Right lobe of liver (tissue), 6 donors: ENCODE measurements at regions not wholly inside any gene's neighbourhood (a gene's known extent, or its start where the extent isn't known, plus 50 kb on each side); places are given as distances from the start of the nearest gene placed in this dataset.
"Not testable (repeated sequence)": the region's sequence is repeated elsewhere in the genome, so short reads cannot be mapped to it uniquely, and the experiment has no call there.

Source experiments
- ATAC-seq, 4 donors: fragments of 200-7000 bp; cut with Tn5 transposase; one replicate each; pipeline ENCODE4 v1.9.1; 2020; ENCODE audit warnings: mild to moderate bottlenecking in 4 of 4, moderate library complexity in 4 of 4
- DNase-seq, 3 donors: peaks; one replicate each; pipeline ENCODE4 v3.0.0-alpha.2; 2020
- H3K27ac ChIP-seq, 3 donors: fragments of 200-600 bp; one replicate each; pipeline ENCODE4 v1.8.0; 2022
- H3K27me3 ChIP-seq, 2 donors: fragments of 200-600 bp; one replicate each; pipeline ENCODE4 v1.8.0; 2022
- H3K36me3 ChIP-seq, 4 donors: fragments of 200-600 bp; sonication (generic) in 1 of 4; one replicate each; pipeline versions ENCODE4 v1.5.1 to v1.8.0; 2017 to 2022; ENCODE audit warnings: control low read depth in 1 of 4
- H3K4me1 ChIP-seq, 4 donors: fragments of 200-600 bp; sonication (generic) in 1 of 4; one replicate each; pipeline versions ENCODE4 v1.5.1 to v1.8.0; 2017 to 2022; ENCODE audit warnings: control low read depth in 1 of 4
- H3K4me3 ChIP-seq, 3 donors: fragments of 200-600 bp; one replicate each; pipeline ENCODE4 v1.8.0; 2022
- H3K9me3 ChIP-seq, 4 donors: fragments of 200-600 bp; sonication (generic) in 1 of 4; one replicate each; pipeline versions ENCODE4 v1.5.1 to v1.8.0; 2017 to 2022; ENCODE audit warnings: control low read depth in 1 of 4
- POLR2A ChIP-seq: fragments of 450-650 bp; IDR thresholded peaks from one replicate; pipeline ENCODE4 v1.6.1; 2017; ENCODE audit warnings: antibody characterized with exemption, mild to moderate bottlenecking
- WGBS: methylation state at CpG from one replicate; pipeline ENCODE4 v1.1.6; 2018; ENCODE audit warnings: low coverage, low lambda C conversion rate; ENCODE audit not compliant: insufficient coverage; ENCODE audit errors: missing lambda C conversion rate; 5-methylcytosine and 5-hydroxymethylcytosine counted together
- intact Hi-C, 2 donors: fragments of 100-400 bp; cut with DNase I; formaldehyde crosslinking; loops; one replicate each; pipeline versions ENCODE4 v1.11.2 to v1.14.1; 2022
- TF ChIP-seq, protein P1 (sequence below), 4 donors: fragments of 200-600 bp in 3 of 4; fragments of 450-650 bp in 1 of 4; IDR thresholded peaks; one replicate each; pipeline versions ENCODE4 v1.5.1 to v1.8.0; 2016 to 2022; ENCODE audit warnings: antibody characterized with exemption in 4 of 4, mild to moderate bottlenecking in 2 of 4
- donor health status: DM: no; HTN: yes; CAD: no.
- donor health status: DM: no; HTN: no; CAD: no.
- donor health status: DM: no; HTN: no; CAD: no.
- donor health status: DM: no; HTN: yes; CAD: no.
- donor health status: DM: no; HTN: yes; CAD: no.

- ATAC-seq (no peak), DNase-seq (no peak)
- no peak overlapping the region for H3K4me3 ChIP-seq
- WGBS, result 25% methylated on average over 2 of the region's 2 CpGs
- H3K27ac ChIP-seq, result no peak overlapping the region
- no peaks in the 10 kb centered on the region for H3K9me3 ChIP-seq
- no peaks in the 10 kb centered on the region for H3K36me3 ChIP-seq
- TF ChIP-seq POLR2A, result no peak
- TF ChIP-seq, protein P1, sequence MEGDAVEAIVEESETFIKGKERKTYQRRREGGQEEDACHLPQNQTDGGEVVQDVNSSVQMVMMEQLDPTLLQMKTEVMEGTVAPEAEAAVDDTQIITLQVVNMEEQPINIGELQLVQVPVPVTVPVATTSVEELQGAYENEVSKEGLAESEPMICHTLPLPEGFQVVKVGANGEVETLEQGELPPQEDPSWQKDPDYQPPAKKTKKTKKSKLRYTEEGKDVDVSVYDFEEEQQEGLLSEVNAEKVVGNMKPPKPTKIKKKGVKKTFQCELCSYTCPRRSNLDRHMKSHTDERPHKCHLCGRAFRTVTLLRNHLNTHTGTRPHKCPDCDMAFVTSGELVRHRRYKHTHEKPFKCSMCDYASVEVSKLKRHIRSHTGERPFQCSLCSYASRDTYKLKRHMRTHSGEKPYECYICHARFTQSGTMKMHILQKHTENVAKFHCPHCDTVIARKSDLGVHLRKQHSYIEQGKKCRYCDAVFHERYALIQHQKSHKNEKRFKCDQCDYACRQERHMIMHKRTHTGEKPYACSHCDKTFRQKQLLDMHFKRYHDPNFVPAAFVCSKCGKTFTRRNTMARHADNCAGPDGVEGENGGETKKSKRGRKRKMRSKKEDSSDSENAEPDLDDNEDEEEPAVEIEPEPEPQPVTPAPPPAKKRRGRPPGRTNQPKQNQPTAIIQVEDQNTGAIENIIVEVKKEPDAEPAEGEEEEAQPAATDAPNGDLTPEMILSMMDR (IDR thresholded peaks at IDR 0.05), result no peak
- H3K4me1 ChIP-seq, result no peaks in the 10 kb centered on the region
- intact Hi-C loops, result no loop called here
- no peaks in the 10 kb centered on the region for H3K27me3 ChIP-seq
Observed at GRCh38 chrX:136936183-136936549, 55.6 kb upstream of the RBMX start.

DNA sequence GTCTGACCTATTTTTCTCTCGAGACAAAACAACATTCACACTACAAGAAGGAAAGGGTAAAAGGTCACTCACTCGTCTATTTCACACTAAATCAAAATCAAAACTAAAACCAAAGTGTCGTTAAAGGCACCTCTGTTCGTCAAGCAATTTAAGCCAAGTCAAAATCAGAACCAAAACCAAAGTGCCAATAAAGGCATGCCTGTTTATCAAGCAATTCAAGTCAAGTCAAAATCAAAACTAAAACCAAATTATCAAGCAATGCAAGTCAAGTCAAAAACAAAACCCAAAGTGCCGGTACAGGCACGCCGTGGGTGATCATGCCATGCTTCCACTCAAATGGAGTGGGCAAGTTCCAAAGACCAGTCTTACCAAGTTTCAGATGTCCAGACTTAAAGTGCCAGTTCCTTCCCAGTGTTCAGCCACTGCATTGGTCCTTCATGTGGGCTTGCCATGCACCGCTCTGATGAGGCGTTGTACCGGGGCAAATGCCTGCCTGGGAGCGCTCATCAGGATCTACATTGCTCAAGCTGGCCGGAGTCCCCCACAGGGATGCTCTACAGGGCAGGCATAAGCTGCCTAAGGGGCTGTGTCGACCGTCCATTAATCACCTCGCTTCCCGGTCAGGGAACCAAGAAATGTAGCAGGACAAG, 55.1 kb upstream of the RBMX start:
- H3K36me3 ChIP-seq, H3K27ac ChIP-seq, H3K9me3 ChIP-seq, H3K4me1 ChIP-seq, intact Hi-C loops, H3K27me3 ChIP-seq: not testable (repeated sequence)
- H3K4me3 ChIP-seq, result peak overlapping the region; percentile 7 to 37 (median 19)
- WGBS, result 45% methylated on average over 11 of the region's 16 CpGs
- ATAC-seq (peak; percentile 24 to 64 (median 42)), DNase-seq (peak in 1 of 3 donors; percentile 42)

DNA sequence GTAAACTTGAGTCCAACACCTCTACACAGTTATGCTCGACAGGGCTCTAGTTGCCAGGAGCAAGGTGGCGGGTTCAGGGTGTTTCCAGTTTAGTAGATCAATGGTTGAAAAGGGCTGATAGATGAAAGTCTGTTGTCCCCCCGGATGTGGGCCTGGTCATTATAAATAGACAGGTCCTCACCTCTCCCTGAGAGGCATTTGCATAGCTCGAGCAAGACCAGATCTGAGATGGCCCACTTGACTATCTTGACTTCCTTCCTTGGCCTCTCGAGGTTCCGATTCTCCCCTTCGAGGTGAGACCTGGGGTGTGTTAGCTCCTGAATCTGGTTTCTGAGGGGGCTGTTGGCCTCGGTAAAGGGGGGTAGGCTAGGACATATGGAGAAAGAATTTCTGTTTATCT, 54.1 kb upstream of the RBMX start:
- H3K4me1 ChIP-seq, H3K9me3 ChIP-seq, H3K36me3 ChIP-seq, H3K4me3 ChIP-seq, DNase-seq, H3K27me3 ChIP-seq, ATAC-seq, intact Hi-C loops, H3K27ac ChIP-seq: not testable (repeated sequence)
- 58% methylated on average over 6 of the region's 8 CpGs for WGBS

GRCh38 chrX:136933611-136934145, 53.2 kb upstream of the RBMX start:
- DNase-seq, result no peak
- Histone ChIP-seq H3K27me3 (no peaks in the 10 kb centered on the region), H3K27ac (no peak overlapping the region), H3K9me3 (no peaks in the 10 kb centered on the region), H3K36me3 (no peaks in the 10 kb centered on the region), H3K4me3 (no peak overlapping the region), H3K4me1 (no peaks in the 10 kb centered on the region)
- no peak for TF ChIP-seq POLR2A
- TF ChIP-seq, protein P1 (IDR thresholded peaks at IDR 0.05), result no peak
- no peak for ATAC-seq
- 74% methylated on average over 13 of the region's 13 CpGs for WGBS
- intact Hi-C loops, result no loop called here

DNA sequence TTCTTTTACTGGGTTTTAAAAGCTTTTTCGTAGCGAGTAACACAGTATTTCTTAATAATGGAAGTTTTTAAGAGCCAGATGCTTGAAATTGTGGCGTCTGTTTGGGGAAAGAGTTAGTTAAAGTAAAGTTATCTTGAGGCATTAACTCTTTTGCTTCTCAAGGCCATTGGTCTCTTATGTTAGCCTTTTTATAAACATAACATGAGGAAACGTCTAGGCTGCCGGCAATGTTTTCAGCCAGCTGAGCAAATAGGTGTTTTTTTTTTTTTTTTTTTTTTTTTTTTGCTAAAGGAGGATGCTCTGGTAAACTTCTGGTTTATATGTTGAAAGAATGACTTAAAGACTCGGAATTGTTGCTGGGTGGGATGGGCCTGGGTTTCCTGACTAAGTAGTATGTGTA, 51.1 kb upstream of the RBMX start:
- intact Hi-C loops, result no loop called here
- Histone ChIP-seq H3K27ac (no peak overlapping the region), H3K36me3 (no peaks in the 10 kb centered on the region), H3K27me3 (no peaks in the 10 kb centered on the region), H3K4me3 (no peak overlapping the region), H3K4me1 (no peaks in the 10 kb centered on the region), H3K9me3 (no peaks in the 10 kb centered on the region)
- TF ChIP-seq, protein P1 (IDR thresholded peaks at IDR 0.05), result no peak
- no peak for TF ChIP-seq POLR2A
- WGBS, result 61% methylated on average over 6 of the region's 6 CpGs
- ATAC-seq, result no peak
- DNase-seq, result no peak
